ENCODE measurements at regions not wholly inside any gene's neighbourhood (a gene's known extent, or its start where the extent isn't known, plus 50 kb on each side); places are given as distances from the start of the nearest gene placed in this dataset.

- Mint-ChIP-seq H3K27ac (no peak overlapping the region), H3K36me3 (ENCODE audit: low read depth) (no peaks in the 10 kb centered on the region), H3K9me3 (peaks cover 8% of the 10 kb centered on the region), H3K27me3 (no peaks in the 10 kb centered on the region), H3K4me3 (no peak overlapping the region), H3K4me1 (peaks cover 2% of the 10 kb centered on the region)
- no peak for DNase-seq
- TF ChIP-seq CTCF (IDR thresholded peaks at IDR 0.05): no peak
- ChIA-PET CTCF (no interaction called here), POLR2A (no interaction called here)
- no peak for ATAC-seq (ENCODE audit: low read depth)
- intact Hi-C loops (cut with micrococcal nuclease): no loop called here
Observed at GRCh38 chr4:38422850-38423249, 241.1 kb upstream of the KLF3 start.

- no peak for ATAC-seq (ENCODE audit: low read depth)
- H3K36me3 Mint-ChIP-seq (ENCODE audit: low read depth): no peaks in the 10 kb centered on the region
- no peak overlapping the region for H3K4me3 Mint-ChIP-seq
- no peak overlapping the region for H3K27ac Mint-ChIP-seq
- H3K9me3 Mint-ChIP-seq: peaks cover 8% of the 10 kb centered on the region
- POLR2A ChIA-PET: no interaction called here
- H3K4me1 Mint-ChIP-seq: no peaks in the 10 kb centered on the region
- H3K27me3 Mint-ChIP-seq: no peaks in the 10 kb centered on the region
- intact Hi-C loops (cut with micrococcal nuclease): no loop called here
- CTCF ChIA-PET: no interaction called here
- no peak for TF ChIP-seq CTCF (IDR thresholded peaks at IDR 0.05)
- no peak for DNase-seq
Observed at GRCh38 chr4:38424151-38424871, 239.7 kb upstream of the KLF3 start.

- no peak for ATAC-seq (ENCODE audit: low read depth)
- DNase-seq: no peak
- Mint-ChIP-seq H3K27ac (no peak overlapping the region), H3K27me3 (no peaks in the 10 kb centered on the region), H3K36me3 (ENCODE audit: low read depth) (no peaks in the 10 kb centered on the region), H3K9me3 (peaks cover 2% of the 10 kb centered on the region), H3K4me1 (no peaks in the 10 kb centered on the region), H3K4me3 (no peak overlapping the region)
- intact Hi-C loops (cut with micrococcal nuclease): no loop called here
- TF ChIP-seq CTCF (IDR thresholded peaks at IDR 0.05): no peak
- POLR2A ChIA-PET: no interaction called here
- CTCF ChIA-PET: no interaction called here
Observed at GRCh38 chr4:38426532-38426931, 237.5 kb upstream of the KLF3 start.

- ChIA-PET POLR2A (no interaction called here), CTCF (no interaction called here)
- Mint-ChIP-seq H3K36me3 (ENCODE audit: low read depth) (no peaks in the 10 kb centered on the region), H3K27ac (no peak overlapping the region), H3K4me1 (no peaks in the 10 kb centered on the region), H3K4me3 (no peak overlapping the region), H3K9me3 (peaks cover 17% of the 10 kb centered on the region), H3K27me3 (no peaks in the 10 kb centered on the region)
- TF ChIP-seq CTCF (IDR thresholded peaks at IDR 0.05): no peak
- intact Hi-C loops (cut with micrococcal nuclease): no loop called here
- no peak for DNase-seq
- no peak for ATAC-seq (ENCODE audit: low read depth)
Observed at GRCh38 chr4:38430841-38431240, 233.2 kb upstream of the KLF3 start.

- TF ChIP-seq CTCF (IDR thresholded peaks at IDR 0.05): no peak
- Mint-ChIP-seq H3K27ac (no peak overlapping the region), H3K4me3 (no peak overlapping the region), H3K4me1 (peaks cover 7% of the 10 kb centered on the region), H3K9me3 (peaks cover 6% of the 10 kb centered on the region), H3K36me3 (ENCODE audit: low read depth) (no peaks in the 10 kb centered on the region), H3K27me3 (peaks cover 4% of the 10 kb centered on the region)
- POLR2A ChIA-PET: no interaction called here
- CTCF ChIA-PET: no interaction called here
- ATAC-seq (ENCODE audit: low read depth): peak; percentile 52
- DNase-seq: no peak
- intact Hi-C loops (cut with micrococcal nuclease): no loop called here
Observed at GRCh38 chr4:38442073-38442788, 221.8 kb upstream of the KLF3 start.
